ENCODE measurements at regions not wholly inside any gene's neighbourhood (a gene's known extent, or its start where the extent isn't known, plus 50 kb on each side); places are given as distances from the start of the nearest gene placed in this dataset.

GRCh38 chr11:112744041-112744440, 217.2 kb upstream of the NCAM1 start:
- Mint-ChIP-seq H3K4me1 (peaks cover 27% of the 10 kb centered on the region), H3K9me3 (no peaks in the 10 kb centered on the region), H3K27me3 (ENCODE audit: low read depth) (peaks cover 13% of the 10 kb centered on the region), H3K36me3 (ENCODE audit: low read depth) (no peaks in the 10 kb centered on the region), H3K27ac (no peak overlapping the region), H3K4me3 (no peak overlapping the region)
- TF ChIP-seq, protein P1, sequence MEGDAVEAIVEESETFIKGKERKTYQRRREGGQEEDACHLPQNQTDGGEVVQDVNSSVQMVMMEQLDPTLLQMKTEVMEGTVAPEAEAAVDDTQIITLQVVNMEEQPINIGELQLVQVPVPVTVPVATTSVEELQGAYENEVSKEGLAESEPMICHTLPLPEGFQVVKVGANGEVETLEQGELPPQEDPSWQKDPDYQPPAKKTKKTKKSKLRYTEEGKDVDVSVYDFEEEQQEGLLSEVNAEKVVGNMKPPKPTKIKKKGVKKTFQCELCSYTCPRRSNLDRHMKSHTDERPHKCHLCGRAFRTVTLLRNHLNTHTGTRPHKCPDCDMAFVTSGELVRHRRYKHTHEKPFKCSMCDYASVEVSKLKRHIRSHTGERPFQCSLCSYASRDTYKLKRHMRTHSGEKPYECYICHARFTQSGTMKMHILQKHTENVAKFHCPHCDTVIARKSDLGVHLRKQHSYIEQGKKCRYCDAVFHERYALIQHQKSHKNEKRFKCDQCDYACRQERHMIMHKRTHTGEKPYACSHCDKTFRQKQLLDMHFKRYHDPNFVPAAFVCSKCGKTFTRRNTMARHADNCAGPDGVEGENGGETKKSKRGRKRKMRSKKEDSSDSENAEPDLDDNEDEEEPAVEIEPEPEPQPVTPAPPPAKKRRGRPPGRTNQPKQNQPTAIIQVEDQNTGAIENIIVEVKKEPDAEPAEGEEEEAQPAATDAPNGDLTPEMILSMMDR (IDR thresholded peaks at IDR 0.05; ENCODE audit: unreplicated experiment in 3 of 3), result no peak

DNA sequence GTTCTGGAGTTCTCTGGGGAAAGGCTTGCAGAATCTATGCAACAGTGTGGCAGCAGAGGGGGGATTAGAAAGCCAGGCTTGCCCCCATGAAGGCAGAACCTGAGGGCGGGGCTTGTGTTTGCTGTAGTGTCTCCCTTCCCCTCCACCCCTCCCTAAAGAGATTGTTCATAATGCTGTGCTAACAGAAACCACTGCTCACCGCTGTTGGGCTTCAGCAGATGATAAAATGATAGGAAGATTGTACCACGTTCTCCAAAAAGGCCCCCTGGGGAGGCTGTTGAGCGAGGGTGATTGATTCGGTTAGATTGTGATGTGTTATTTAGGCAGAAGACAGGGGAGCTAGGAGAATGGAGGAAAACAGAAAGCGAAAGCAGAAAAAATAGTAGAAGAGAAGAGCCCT, 215.2 kb upstream of the NCAM1 start:
- Mint-ChIP-seq H3K4me1 (peaks cover 41% of the 10 kb centered on the region), H3K27me3 (ENCODE audit: low read depth) (peaks cover 4% of the 10 kb centered on the region), H3K4me3 (no peak overlapping the region), H3K27ac (peak overlapping the region in 2 of 3 experiments; percentile 11 to 53), H3K9me3 (no peaks in the 10 kb centered on the region), H3K36me3 (ENCODE audit: low read depth) (no peaks in the 10 kb centered on the region)
- TF ChIP-seq, protein P1 (IDR thresholded peaks at IDR 0.05; ENCODE audit: unreplicated experiment in 3 of 3), result no peak

DNA sequence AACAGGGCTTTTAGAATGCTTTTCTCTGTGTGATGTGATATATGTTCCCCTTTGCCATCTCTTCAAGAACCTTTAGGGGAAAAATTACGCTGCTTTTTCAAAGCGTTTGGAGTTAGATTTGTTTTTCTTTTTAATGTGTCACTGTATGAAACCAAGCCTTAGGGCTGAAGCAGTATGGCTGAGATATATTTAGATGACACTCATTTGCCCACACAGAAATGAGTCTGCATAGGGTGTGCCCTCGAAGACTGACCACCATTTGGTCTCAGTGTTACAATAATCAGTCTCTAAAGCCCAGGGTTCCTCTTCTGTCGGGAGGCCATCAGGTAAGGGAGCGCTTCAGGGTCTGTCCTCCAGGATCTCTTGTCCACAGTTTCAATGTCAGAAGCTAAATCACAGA, 213.0 kb upstream of the NCAM1 start:
- Mint-ChIP-seq H3K36me3 (ENCODE audit: low read depth) (no peaks in the 10 kb centered on the region), H3K27ac (peak overlapping the region; percentile 63 to 85 (median 75)), H3K4me1 (peaks cover 64% of the 10 kb centered on the region), H3K4me3 (peak overlapping the region in 1 of 3 experiments; percentile 22), H3K9me3 (no peaks in the 10 kb centered on the region), H3K27me3 (ENCODE audit: low read depth) (no peaks in the 10 kb centered on the region)
- TF ChIP-seq, protein P1 (IDR thresholded peaks at IDR 0.05; ENCODE audit: unreplicated experiment in 3 of 3), result no peak

DNA sequence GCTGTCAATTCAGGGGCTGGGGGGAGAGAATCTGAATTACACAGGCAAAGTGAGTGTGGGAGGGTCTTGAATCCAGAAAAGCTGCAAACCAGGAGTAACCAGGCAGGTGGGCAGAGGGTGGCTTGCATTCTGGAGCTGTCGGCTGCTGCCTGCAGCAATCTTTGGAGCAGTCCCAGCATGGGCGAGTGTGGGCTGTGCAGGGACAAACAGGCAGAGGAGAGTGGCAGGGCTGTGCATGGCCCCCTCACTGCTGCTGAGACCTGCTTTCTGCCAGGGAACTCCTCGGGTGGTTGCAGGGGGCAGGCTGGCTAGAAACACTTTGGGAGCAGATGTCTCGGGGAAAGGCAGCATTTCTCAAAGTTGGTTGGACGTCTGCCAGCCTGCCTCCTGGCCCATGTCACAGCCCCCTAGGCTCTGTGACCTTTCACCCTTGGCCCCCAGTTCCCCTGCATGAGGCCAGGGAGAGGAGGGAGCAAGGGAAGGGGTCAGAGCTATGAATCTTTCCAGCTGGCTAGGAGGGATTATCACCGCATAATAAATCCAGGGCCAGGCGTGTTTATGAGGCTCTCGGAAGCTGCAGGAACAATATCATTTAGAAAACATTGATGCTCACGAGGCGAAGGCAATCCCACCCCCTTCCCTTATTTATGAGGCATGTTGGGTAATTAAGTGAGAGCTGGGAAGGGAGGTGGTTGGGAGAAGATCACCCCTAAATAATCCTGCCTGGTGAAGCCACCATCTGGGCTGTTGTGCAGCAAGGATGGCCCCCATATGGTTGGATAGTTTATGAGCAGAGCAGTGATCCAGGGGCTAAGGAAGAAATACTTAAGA, 212.3 kb upstream of the NCAM1 start:
- peaks cover 70% of the 10 kb centered on the region for H3K4me1 Mint-ChIP-seq
- H3K27ac Mint-ChIP-seq, result peak overlapping the region; percentile 63 to 85 (median 79)
- no peaks in the 10 kb centered on the region for H3K9me3 Mint-ChIP-seq
- peak overlapping the region in 1 of 3 experiments; percentile 22 for H3K4me3 Mint-ChIP-seq
- H3K27me3 Mint-ChIP-seq (ENCODE audit: low read depth), result peaks cover 5% of the 10 kb centered on the region
- no peaks in the 10 kb centered on the region for H3K36me3 Mint-ChIP-seq (ENCODE audit: low read depth)
- TF ChIP-seq, protein P1 (IDR thresholded peaks at IDR 0.05; ENCODE audit: unreplicated experiment in 3 of 3), result no peak

DNA sequence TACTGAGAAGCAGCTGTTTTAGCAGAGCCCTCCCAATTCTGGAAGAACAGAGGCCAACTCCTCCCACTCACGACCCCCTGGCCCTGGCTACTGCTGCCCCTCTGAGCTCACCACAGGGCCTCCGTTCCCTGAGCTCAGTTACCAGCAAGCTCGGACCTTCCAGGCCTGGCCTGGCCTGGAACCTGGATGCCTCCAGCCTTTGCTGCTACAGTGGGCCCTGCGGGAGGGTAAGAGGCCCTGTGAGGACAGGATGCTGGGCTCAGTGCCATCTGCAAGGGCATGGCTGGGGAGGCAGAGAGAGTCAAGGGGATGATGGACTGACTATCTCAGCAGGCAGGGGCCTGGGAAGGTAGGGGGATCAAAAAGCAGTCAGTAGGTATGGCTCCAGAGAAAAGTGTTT, 209.9 kb upstream of the NCAM1 start:
- Mint-ChIP-seq H3K4me1 (peaks cover 85% of the 10 kb centered on the region), H3K4me3 (no peak overlapping the region), H3K36me3 (ENCODE audit: low read depth) (no peaks in the 10 kb centered on the region), H3K27ac (peak overlapping the region in 2 of 3 experiments; percentile 55 to 59), H3K9me3 (no peaks in the 10 kb centered on the region), H3K27me3 (ENCODE audit: low read depth) (peaks cover 9% of the 10 kb centered on the region)
- TF ChIP-seq, protein P1 (IDR thresholded peaks at IDR 0.05; ENCODE audit: unreplicated experiment in 3 of 3), result no peak

DNA sequence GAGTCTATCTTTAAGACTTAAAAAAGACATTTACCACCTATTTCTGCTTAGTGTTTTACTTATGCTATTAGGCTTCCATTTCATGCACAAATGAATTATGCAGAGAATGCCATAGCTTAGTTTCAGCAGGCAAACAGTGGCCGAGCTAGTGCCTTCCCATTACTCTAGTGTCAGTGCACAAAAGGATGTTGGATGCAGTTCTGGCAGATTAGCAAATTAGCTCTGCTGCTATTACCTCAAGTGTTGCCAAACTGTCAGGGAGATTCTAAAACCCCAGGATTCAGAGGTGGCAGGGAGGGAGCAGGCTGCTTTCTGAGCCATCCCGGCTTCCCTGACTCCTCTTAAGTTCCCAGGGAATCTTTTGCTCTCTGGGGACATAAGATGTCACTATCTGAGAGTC, 209.4 kb upstream of the NCAM1 start:
- Mint-ChIP-seq H3K27me3 (ENCODE audit: low read depth) (peaks cover 9% of the 10 kb centered on the region), H3K36me3 (ENCODE audit: low read depth) (no peaks in the 10 kb centered on the region)

More for the DNA sequence above, 209.4 kb upstream of the NCAM1 start:
- TF ChIP-seq, protein P1 (IDR thresholded peaks at IDR 0.05; ENCODE audit: unreplicated experiment in 3 of 3), result no peak
- Mint-ChIP-seq H3K4me3 (no peak overlapping the region), H3K9me3 (no peaks in the 10 kb centered on the region), H3K4me1 (peaks cover 86% of the 10 kb centered on the region), H3K27ac (peak overlapping the region in 2 of 3 experiments; percentile 55 to 59)
